GM21528 (cell line): ENCODE measurements at regions not wholly inside any gene's neighbourhood (a gene's known extent, or its start where the extent isn't known, plus 50 kb on each side); places are given as distances from the start of the nearest gene placed in this dataset.
"Not testable (repeated sequence)": the region's sequence is repeated elsewhere in the genome, so short reads cannot be mapped to it uniquely, and the experiment has no call there.

Source experiments
- ATAC-seq: cut with Tn5 transposase; IDR thresholded peaks from one replicate; pipeline ENCODE4 v1.9.1; 2021; ENCODE audit warnings: mild to moderate bottlenecking, moderate library complexity; ENCODE audit not compliant: unreplicated experiment, low FRiP score

- ATAC-seq: no peak
Measured at GRCh38 chr11:109480251-109480650, 58.3 kb downstream of the C11orf87 start.

GRCh38 chr11:109486129-109486528, 64.1 kb downstream of the C11orf87 start:
- ATAC-seq: no peak

- no peak for ATAC-seq
Measured at GRCh38 chr11:109490953-109491635, 69.1 kb downstream of the C11orf87 start.

DNA sequence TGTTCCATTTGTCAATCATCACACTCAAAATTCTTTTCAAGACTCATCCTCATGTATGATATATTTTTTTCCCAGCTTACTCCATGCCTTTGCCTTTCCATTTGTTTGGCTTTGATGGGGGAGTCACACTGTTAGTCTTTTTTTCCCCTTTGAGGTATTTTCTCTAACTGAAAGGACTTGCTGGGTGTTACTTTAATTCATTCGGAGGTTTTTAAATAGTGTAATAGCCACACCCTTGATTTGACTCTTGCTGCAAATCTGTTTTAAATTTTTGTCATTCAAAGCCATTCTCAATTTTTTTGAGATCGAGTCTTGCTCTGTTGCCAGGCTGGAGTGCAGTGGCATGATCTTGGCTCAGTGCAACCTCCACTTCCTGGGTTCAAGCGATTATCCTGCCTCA, 84.1 kb downstream of the C11orf87 start:
- ATAC-seq: no peak

GRCh38 chr11:109507331-109507730, 85.3 kb downstream of the C11orf87 start:
- no peak for ATAC-seq

- no peak for ATAC-seq
Measured at GRCh38 chr11:109507836-109508561, 86.0 kb downstream of the C11orf87 start.

DNA sequence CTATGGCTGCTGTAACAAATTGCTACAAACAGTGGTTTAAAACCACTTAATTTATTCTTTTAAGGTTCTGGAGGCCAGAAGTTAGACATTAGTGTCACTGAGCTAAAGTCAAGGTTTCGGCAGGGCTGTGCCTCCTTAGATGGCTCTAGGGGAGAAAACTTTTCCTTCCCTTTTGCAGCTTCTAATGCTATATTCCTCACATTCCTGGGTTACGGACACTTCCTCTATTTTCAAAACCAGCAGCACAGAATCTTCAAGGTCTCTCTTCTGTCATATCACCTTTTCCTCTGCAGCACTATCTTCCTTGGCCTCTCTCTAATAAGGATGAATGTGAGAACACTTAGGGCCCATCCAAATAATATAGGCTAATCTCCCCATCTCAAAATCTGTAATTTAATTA, 87.0 kb downstream of the C11orf87 start:
- no peak for ATAC-seq

- ATAC-seq: no peak
Measured at GRCh38 chr11:109510316-109510715, 88.3 kb downstream of the C11orf87 start.

DNA sequence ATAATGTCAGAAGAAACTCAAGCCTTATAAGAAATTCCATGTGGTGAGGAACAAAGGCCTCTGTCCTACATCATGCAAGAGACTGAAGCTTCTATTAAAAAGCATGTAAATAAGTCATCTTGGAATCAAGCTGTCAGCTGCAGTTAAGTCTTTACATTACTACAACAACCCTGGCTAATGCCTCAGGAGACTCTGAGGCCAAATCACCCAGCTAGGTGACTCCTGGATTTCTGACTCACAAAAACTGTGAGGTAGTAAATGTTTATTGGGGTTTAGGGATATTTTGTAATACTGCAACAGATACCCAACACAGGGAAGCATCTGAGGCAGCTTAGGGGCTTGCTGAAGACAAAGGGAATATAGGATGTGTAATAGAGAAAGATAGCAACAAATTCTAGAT, 89.6 kb downstream of the C11orf87 start:
- no peak for ATAC-seq

- no peak for ATAC-seq
Measured at GRCh38 chr11:109512249-109512648, 90.3 kb downstream of the C11orf87 start.

DNA sequence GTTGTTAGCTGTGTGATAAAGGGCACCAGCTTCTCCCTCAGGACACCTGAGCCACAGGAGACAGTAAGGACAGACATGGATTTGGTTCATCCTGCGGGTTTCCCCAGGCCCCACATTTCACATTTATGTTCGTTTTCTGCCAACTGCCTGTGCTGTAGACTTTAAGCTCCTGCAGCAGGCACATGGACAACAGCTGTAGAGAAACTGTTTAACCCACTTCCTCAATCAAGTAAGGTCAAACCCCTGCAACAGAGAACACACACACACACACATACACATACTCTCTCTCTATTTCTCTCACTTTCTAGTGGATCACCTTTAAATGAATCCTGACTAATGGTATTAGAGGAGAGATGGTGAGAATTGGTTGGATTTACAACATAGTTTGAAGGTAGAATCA, 90.7 kb downstream of the C11orf87 start:
- ATAC-seq: peak; percentile 63

DNA sequence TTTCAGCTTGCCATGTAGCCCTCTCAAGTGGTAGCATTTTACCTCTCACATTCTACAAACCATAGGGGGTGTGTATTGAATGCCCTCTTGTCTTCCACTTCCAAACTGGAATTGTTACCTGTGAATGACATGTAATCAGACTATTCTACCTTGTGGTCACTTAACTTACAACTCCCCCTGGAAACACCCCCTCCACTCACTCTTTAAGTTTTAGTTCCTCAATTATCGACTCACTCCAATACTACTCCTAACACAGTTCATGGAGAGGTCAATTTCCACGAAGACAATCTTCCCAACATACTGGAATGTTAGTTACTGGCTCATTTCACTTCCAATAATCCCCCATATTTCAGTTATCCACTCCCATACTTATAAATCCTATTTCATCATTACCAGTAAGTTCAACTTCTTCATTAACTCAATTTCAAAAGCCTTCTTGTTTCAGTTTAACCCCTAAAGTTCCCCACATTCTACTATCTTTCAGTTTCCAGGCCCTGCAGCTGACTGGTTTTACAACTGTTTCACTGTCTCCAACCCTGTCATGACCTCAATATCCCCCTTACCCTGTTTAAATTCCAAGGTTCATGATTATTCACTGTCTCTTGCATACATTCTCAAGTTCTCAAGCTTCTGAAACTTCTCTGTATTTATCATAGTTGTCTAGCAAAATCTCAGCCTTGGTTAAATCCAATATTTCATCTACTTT, 92.5 kb downstream of the C11orf87 start:
- ATAC-seq: no peak

DNA sequence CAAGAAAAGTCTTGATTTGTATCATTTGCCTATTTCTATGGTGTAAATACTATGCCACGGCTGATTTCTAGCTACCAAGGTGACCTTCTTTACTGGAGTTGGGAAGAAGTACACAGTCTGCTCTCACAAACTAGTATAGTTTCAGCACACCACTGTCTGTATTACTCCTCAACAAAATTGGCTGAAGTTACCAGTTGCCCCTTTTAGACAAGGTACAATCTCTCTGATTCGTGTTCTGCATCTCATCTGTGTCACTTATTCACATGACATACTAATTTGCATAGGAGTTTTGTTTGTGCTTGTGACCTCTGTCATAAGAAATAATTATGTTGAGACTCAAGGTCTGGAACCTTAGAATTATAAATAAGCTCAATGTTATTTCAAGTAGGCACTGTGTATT, 97.3 kb downstream of the C11orf87 start:
- no peak for ATAC-seq

GRCh38 chr11:109521571-109522086, 99.6 kb downstream of the C11orf87 start:
- no peak for ATAC-seq

GRCh38 chr11:109522116-109522755, 100.2 kb downstream of the C11orf87 start:
- ATAC-seq: no peak

DNA sequence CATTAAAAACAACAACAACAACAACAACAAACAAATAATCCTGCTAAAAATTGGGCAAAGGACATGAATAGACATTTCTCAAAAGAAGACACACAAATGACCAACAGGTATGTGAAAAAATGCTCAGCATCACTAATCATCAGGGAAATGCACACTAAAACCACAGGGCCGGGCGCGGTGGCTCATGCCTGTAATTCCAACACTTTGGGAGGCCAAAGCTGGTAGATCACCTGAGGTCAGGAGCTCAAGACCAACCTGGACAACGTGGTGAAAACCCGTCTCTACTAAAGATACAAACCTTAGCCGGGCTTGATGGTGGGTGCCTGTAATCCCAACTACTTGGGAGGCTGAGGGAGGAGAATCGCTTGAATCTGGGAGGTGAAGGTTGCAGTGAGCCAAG, 103.6 kb downstream of the C11orf87 start:
- not testable (repeated sequence) for ATAC-seq

DNA sequence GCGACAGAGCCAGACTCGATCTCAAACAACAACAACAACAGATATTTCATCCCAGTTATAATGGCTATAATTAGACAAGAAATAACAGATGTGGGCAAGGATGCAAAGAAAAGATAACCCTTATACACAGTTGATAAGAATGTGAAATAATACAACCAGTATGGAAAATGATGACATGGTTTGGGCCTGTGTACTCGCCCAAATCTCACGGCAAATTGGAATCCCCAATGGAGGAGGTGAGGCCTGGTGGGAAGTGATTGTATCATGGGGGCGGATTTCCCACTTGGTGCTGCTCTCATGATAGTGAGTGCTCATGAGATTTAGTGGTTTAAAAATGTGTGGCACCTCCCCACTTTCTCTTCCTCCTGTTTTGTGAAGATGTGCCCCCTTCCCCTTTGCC, 104.1 kb downstream of the C11orf87 start:
- no peak for ATAC-seq

DNA sequence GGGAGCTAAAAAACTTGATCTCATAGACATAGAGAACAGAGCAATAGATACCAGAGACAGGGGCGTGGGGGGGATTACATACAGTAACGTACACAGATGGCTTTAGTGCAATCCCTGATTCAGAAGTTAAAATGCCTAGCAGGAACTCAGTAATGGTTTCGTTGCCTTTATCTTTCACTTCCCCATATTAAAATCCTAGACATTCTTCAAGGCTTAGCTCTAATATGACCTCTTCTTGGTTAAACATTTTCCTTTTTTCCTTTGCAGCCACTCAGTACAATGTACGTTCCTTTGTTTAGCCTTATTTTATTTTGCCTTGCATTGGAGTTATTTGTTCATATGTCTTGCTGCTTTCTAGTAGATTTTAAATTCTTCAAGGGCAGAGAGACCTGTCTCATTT, 104.9 kb downstream of the C11orf87 start:
- ATAC-seq: no peak

DNA sequence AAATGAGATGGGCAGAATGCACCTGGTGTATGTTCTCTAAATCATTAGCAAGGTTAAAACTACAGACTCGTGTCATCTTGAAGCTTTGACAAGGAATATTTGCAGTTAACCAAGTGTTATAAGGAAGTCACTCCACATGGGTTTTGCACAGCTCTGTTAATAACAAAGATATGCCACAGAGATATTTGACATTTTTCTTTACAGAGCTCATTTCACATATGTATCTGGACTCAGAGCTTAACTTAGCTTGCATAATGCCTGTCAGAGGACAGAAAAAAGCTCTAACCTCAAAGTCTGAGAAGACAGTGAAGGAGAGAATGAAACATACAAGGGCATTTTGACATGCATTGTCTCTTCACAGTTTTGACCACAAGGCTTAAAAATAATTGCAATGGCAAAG, 105.5 kb downstream of the C11orf87 start:
- ATAC-seq: no peak

GRCh38 chr11:109547356-109548027, 125.5 kb downstream of the C11orf87 start:
- ATAC-seq: no peak
